KMS-11 (cell line): ENCODE measurements at regions not wholly inside any gene's neighbourhood (a gene's known extent, or its start where the extent isn't known, plus 50 kb on each side); places are given as distances from the start of the nearest gene placed in this dataset.
"Not testable (repeated sequence)": the region's sequence is repeated elsewhere in the genome, so short reads cannot be mapped to it uniquely, and the experiment has no call there.

Experiments used
- H2AFZ ChIP-seq: fragments of 200-600 bp; sonication (generic); 2 replicates; pipeline ENCODE4 v1.6.1; 2016; ENCODE audit warnings: antibody characterized with exemption, mixed run types, low read depth
- H3K27ac ChIP-seq: fragments of 200-600 bp; sonication (generic); 2 replicates; pipeline ENCODE4 v1.6.1; 2016; ENCODE audit warnings: mild to moderate bottlenecking, mixed run types
- H3K27me3 ChIP-seq: fragments of 200-600 bp; sonication (generic); 2 replicates; pipeline ENCODE4 v1.6.1; 2017; ENCODE audit warnings: mild to moderate bottlenecking, low read depth, mixed run types, moderate library complexity; ENCODE audit not compliant: insufficient read depth
- H3K36me3 ChIP-seq: fragments of 200-600 bp; sonication (generic); 2 replicates; pipeline ENCODE4 v1.6.1; 2017; ENCODE audit warnings: mild to moderate bottlenecking, mixed run types; ENCODE audit not compliant: insufficient read depth
- H3K4me1 ChIP-seq: fragments of 200-600 bp; sonication (generic); 2 replicates; pipeline ENCODE4 v1.6.1; 2016; ENCODE audit warnings: mild to moderate bottlenecking, low read depth, mixed run types; ENCODE audit not compliant: poor library complexity, severe bottlenecking
- H3K4me2 ChIP-seq: fragments of 200-600 bp; sonication (generic); 2 replicates; pipeline ENCODE4 v1.7.0; 2016; ENCODE audit warnings: mild to moderate bottlenecking, mixed run types
- H3K4me3 ChIP-seq: fragments of 200-600 bp; sonication (generic); IDR thresholded peaks from 2 replicates; pipeline ENCODE4 v1.6.1; 2017; ENCODE audit warnings: low read depth, low read length, mixed read lengths; ENCODE audit not compliant: insufficient read depth
- H3K79me2 ChIP-seq: fragments of 200-600 bp; sonication (generic); 2 replicates; pipeline ENCODE4 v1.6.1; 2016; ENCODE audit warnings: low read depth, mixed run types; ENCODE audit not compliant: insufficient read depth
- H3K9ac ChIP-seq: fragments of 200-600 bp; sonication (generic); 2 replicates; pipeline ENCODE4 v1.6.1; 2016; ENCODE audit warnings: mild to moderate bottlenecking, mixed run types
- H4K20me1 ChIP-seq: fragments of 200-600 bp; sonication (generic); 2 replicates; pipeline ENCODE4 v1.6.1; 2016; ENCODE audit warnings: mild to moderate bottlenecking, mixed run types; ENCODE audit not compliant: insufficient read depth
- CTCF ChIP-seq: fragments of 200-600 bp; sonication (generic); conservative IDR thresholded peaks from 2 replicates; pipeline ENCODE4 v1.6.1; 2017; ENCODE audit warnings: low read depth, mild to moderate bottlenecking, antibody characterized with exemption, low read length, moderate library complexity, mixed read lengths

GRCh38 chr2:188023035-188023434 lies 268.6 kb upstream of the GULP1 start:
- Histone ChIP-seq H3K4me3 (no peak overlapping the region), H3K4me2 (no peak overlapping the region), H3K9ac (no peak overlapping the region), H3K27me3 (no peaks in the 10 kb centered on the region), H3K4me1 (no peaks in the 10 kb centered on the region), H3K79me2 (no peaks in the 10 kb centered on the region), H2AFZ (no peak overlapping the region), H3K36me3 (no peaks in the 10 kb centered on the region), H4K20me1 (no peaks in the 10 kb centered on the region), H3K27ac (no peak overlapping the region)
- no peak for TF ChIP-seq CTCF

GRCh38 chr2:188024811-188025210 lies 266.9 kb upstream of the GULP1 start:
- no peak overlapping the region for H2AFZ ChIP-seq
- H3K4me1 ChIP-seq: no peaks in the 10 kb centered on the region

GRCh38 chr2:188028739-188029138 lies 262.9 kb upstream of the GULP1 start:
- no peak overlapping the region for H2AFZ ChIP-seq
- no peak overlapping the region for H3K9ac ChIP-seq
- no peak for TF ChIP-seq CTCF
- H3K79me2 ChIP-seq: no peaks in the 10 kb centered on the region
- H3K27ac ChIP-seq: no peak overlapping the region
- no peaks in the 10 kb centered on the region for H4K20me1 ChIP-seq
- no peak overlapping the region for H3K4me3 ChIP-seq
- H3K4me1 ChIP-seq: no peaks in the 10 kb centered on the region
- H3K4me2 ChIP-seq: no peak overlapping the region
- H3K27me3 ChIP-seq: no peaks in the 10 kb centered on the region
- no peaks in the 10 kb centered on the region for H3K36me3 ChIP-seq

More at GRCh38 chr2:188024811-188025210, 266.9 kb upstream of the GULP1 start:
- no peak overlapping the region for H3K4me2 ChIP-seq
- no peak for TF ChIP-seq CTCF
- no peak overlapping the region for H3K4me3 ChIP-seq
- no peak overlapping the region for H3K9ac ChIP-seq
- no peak overlapping the region for H3K27ac ChIP-seq
- no peaks in the 10 kb centered on the region for H3K36me3 ChIP-seq
- no peaks in the 10 kb centered on the region for H3K27me3 ChIP-seq
- H3K79me2 ChIP-seq: no peaks in the 10 kb centered on the region
- no peaks in the 10 kb centered on the region for H4K20me1 ChIP-seq

GRCh38 chr2:188032306-188032705 lies 259.4 kb upstream of the GULP1 start:
- no peak overlapping the region for H3K4me2 ChIP-seq
- no peaks in the 10 kb centered on the region for H3K36me3 ChIP-seq
- no peak overlapping the region for H3K27ac ChIP-seq
- H2AFZ ChIP-seq: no peak overlapping the region
- no peak for TF ChIP-seq CTCF
- no peaks in the 10 kb centered on the region for H4K20me1 ChIP-seq
- no peak overlapping the region for H3K9ac ChIP-seq
- H3K27me3 ChIP-seq: no peaks in the 10 kb centered on the region
- H3K4me3 ChIP-seq: no peak overlapping the region
- no peaks in the 10 kb centered on the region for H3K79me2 ChIP-seq
- H3K4me1 ChIP-seq: no peaks in the 10 kb centered on the region

GRCh38 chr2:188032786-188033185 lies 258.9 kb upstream of the GULP1 start:
- Histone ChIP-seq H3K27me3 (no peaks in the 10 kb centered on the region), H4K20me1 (no peaks in the 10 kb centered on the region), H2AFZ (no peak overlapping the region), H3K79me2 (no peaks in the 10 kb centered on the region), H3K36me3 (no peaks in the 10 kb centered on the region), H3K9ac (no peak overlapping the region), H3K4me2 (no peak overlapping the region), H3K27ac (no peak overlapping the region), H3K4me3 (no peak overlapping the region), H3K4me1 (no peaks in the 10 kb centered on the region)
- no peak for TF ChIP-seq CTCF

GRCh38 chr2:188033240-188033639 lies 258.4 kb upstream of the GULP1 start:
- H3K4me3 ChIP-seq, H3K9ac ChIP-seq, H2AFZ ChIP-seq: not testable (repeated sequence)

GRCh38 chr2:188034102-188034501 lies 257.6 kb upstream of the GULP1 start:
- not testable (repeated sequence) for H4K20me1 ChIP-seq, H3K4me2 ChIP-seq, H3K4me1 ChIP-seq, H3K4me3 ChIP-seq, H3K9ac ChIP-seq, H3K79me2 ChIP-seq, H3K27me3 ChIP-seq, H3K36me3 ChIP-seq, H2AFZ ChIP-seq, H3K27ac ChIP-seq

More at GRCh38 chr2:188033240-188033639, 258.4 kb upstream of the GULP1 start:
- H3K36me3 ChIP-seq, H3K27me3 ChIP-seq, H3K4me2 ChIP-seq, H3K4me1 ChIP-seq, H4K20me1 ChIP-seq, H3K79me2 ChIP-seq, H3K27ac ChIP-seq: not testable (repeated sequence)
